ENCODE measurements at regions not wholly inside any gene's neighbourhood (a gene's known extent, or its start where the extent isn't known, plus 50 kb on each side); places are given as distances from the start of the nearest gene placed in this dataset.
"Not testable (repeated sequence)": the region's sequence is repeated elsewhere in the genome, so short reads cannot be mapped to it uniquely, and the experiment has no call there.

DNA sequence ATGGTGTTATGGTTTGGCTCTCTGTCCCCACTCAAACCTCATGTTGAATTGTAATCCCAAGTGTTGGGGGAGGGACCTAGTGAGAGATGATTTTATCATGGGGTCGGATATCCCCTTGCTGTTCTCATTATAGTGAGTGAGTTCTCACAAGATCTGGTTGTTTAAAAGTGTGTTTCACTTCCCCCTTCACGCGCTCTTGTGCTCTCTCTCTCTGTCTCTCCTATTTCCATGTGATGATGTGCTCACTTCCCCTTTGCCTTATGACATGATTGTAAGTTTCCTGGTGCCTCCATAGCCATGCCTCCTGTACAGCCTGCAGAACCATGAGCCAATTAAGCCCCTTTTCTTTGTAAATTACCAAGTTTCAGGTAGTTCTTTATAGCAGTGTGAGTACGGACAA lies 765.1 kb downstream of the KCNA4 start:
- no peak for DNase-seq

- no peak for DNase-seq
Observed at GRCh38 chr11:29249713-29250112, 767.1 kb downstream of the KCNA4 start.

- no peak for DNase-seq
Observed at GRCh38 chr11:29244355-29244754, 772.5 kb downstream of the KCNA4 start.

- DNase-seq: no peak
Observed at GRCh38 chr11:29243616-29244015, 773.2 kb downstream of the KCNA4 start.

- DNase-seq: no peak
Observed at GRCh38 chr11:29231991-29232390, 784.8 kb downstream of the KCNA4 start.

DNA sequence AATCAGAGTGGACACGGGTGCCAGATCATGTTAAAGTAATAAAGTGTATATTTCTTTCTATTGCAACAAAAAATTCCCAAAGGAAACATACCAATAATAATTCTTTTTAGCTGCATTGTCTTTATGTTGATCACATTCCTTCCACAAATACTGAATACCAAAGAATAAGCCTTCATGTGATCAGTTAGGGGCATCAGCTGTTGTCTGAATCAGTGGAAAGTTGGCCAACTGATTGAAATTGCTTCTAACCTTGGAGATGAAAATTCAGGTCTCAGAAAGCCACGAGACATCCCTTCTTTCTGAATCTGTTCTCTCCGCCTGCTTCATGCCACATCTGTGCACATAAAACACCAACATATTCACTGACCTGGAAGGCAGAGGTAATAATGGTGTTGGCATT lies 785.2 kb downstream of the KCNA4 start:
- no peak for DNase-seq

GRCh38 chr11:29227811-29228210 lies 789.0 kb downstream of the KCNA4 start:
- DNase-seq: no peak

- DNase-seq: no peak
Observed at GRCh38 chr11:29224739-29225384, 792.0 kb downstream of the KCNA4 start.

GRCh38 chr11:29219531-29219930 lies 797.3 kb downstream of the KCNA4 start:
- DNase-seq: not testable (repeated sequence)

- DNase-seq: no peak
Observed at GRCh38 chr11:29217901-29218300, 798.9 kb downstream of the KCNA4 start.

DNA sequence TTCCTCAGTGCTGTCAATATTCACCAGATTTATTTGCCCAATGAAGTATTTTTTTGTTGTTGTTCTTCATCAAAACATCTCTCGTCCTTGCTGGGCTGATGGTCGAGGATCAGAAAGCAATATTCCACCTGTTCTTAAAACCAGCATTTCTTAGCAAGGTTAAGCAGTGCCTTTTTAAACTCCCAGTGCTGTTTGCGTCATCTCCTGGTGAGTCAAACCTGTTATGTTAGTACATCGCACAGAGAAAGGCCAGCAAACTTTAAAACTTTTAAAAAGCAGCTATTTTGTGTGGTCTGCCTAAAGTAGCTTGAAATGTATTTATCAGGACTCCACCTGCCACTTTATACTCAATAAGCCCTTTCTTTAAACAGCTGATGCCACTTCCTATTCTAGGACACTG lies 802.0 kb downstream of the KCNA4 start:
- no peak for DNase-seq

DNA sequence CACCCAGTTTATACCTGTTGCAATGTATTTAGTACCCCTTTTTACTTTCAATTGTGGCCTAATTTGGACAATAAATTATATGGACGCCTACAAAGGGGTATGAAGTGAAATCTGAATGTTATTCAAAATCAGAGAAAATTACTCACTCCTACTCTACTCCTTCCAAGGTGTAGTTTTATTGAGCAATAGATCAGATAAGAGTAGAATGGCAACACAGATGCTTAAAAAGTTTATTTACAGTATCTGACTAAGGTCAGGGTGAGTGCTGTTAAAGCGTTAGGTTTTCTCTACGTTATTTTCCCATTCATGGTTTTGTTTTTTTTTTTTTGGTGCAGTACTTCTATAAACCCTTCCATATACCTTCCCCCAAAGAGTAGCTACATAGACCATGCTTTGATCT lies 805.6 kb downstream of the KCNA4 start:
- DNase-seq: no peak

- DNase-seq: no peak
Observed at GRCh38 chr11:29210426-29210825, 806.4 kb downstream of the KCNA4 start.

DNA sequence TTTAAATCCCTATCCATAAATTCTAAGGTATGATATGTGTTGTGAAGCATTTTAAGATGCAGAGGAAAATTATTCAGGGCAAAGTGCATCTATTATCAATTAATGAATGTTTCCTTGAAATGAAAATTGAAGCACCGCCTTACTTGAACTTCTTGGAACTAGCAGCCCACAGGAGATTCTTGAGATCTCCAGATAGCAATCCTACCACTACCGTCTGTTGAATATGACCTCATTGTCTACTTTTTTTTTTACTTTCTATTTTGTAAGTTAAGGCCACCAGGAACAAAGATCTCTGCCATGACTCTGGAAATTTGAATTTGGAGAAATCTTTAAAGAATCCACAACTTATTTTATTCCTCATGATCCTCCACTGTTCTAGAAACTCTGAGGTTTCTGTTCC lies 808.7 kb downstream of the KCNA4 start:
- no peak for DNase-seq

GRCh38 chr11:29200791-29201562 lies 815.9 kb downstream of the KCNA4 start:
- DNase-seq: no peak

DNA sequence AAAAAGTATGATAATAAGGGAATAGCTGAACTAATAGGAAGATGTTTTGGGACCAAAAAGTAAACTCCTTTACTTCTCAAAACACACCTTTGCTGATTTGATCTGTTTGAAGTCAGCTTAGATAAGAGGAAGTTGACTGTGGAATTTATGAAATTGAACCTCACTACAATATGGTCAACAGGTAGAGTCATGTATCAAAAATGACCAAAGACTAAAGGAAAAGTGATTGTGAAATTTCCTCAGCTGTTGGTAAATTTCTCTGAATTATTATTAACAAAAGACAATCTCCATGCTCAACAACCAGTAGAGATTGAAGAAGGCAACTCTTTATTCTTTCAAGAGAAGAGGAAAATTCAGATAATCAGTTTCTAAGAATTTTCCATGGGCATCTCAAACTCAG lies 826.5 kb downstream of the KCNA4 start:
- DNase-seq: no peak

DNA sequence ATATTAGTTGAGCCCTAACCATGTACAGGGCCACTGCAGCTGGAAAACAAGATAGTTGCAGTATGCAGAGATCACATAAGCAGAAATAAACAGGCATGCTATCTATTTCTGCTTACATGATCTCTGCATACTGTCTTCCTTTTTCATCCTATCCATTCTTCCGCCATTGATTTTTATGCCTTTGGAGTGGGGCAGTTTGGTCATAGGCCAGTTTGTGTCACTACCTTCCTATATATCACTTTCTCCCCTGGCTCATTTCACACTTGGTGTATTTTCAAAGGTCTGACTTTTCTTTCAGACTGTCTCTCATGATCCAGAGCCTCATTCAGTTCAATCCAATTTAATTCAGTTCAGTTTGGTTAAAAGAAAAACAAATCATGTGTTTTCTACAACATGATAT lies 829.6 kb downstream of the KCNA4 start:
- no peak for DNase-seq

GRCh38 chr11:29184939-29185890 lies 831.6 kb downstream of the KCNA4 start:
- no peak for DNase-seq

GRCh38 chr11:29183301-29183700 lies 833.5 kb downstream of the KCNA4 start:
- no peak for DNase-seq

GRCh38 chr11:29173660-29174062 lies 843.2 kb downstream of the KCNA4 start:
- DNase-seq: no peak

GRCh38 chr11:29171360-29171950 lies 845.4 kb downstream of the KCNA4 start:
- DNase-seq: no peak

GRCh38 chr11:29166306-29166705 lies 850.5 kb downstream of the KCNA4 start:
- no peak for DNase-seq
